Mucosa of stomach (tissue), 1 donor: ENCODE measurements at regions not wholly inside any gene's neighbourhood (a gene's known extent, or its start where the extent isn't known, plus 50 kb on each side); places are given as distances from the start of the nearest gene placed in this dataset.
"Not testable (repeated sequence)": the region's sequence is repeated elsewhere in the genome, so short reads cannot be mapped to it uniquely, and the experiment has no call there.

Experiments
- H3K27me3 ChIP-seq: one replicate; pipeline ENCODE4 v1.7.0; 2013; ENCODE audit warnings: mild to moderate bottlenecking, low read length; ENCODE audit not compliant: control insufficient read depth, insufficient read depth
- H3K36me3 ChIP-seq: one replicate; pipeline ENCODE4 v1.7.0; 2013; ENCODE audit warnings: low read length; ENCODE audit not compliant: control insufficient read depth, insufficient read depth
- H3K4me1 ChIP-seq: one replicate; pipeline ENCODE4 v1.7.0; 2013; ENCODE audit warnings: mild to moderate bottlenecking, low read length; ENCODE audit not compliant: control insufficient read depth, insufficient read depth
- H3K4me3 ChIP-seq: one replicate; pipeline ENCODE4 v1.7.0; 2013; ENCODE audit warnings: low read length
- H3K9ac ChIP-seq: one replicate; pipeline ENCODE4 v1.7.0; 2013; ENCODE audit warnings: mild to moderate bottlenecking, low read length, moderate library complexity
- H3K9me3 ChIP-seq: one replicate; pipeline ENCODE4 v1.7.0; 2013; ENCODE audit warnings: mild to moderate bottlenecking, low read length, moderate library complexity; ENCODE audit not compliant: control insufficient read depth
- donor health status: Pancreatic carcinoma.

GRCh38 chr3:33940736-33941135, 142.3 kb downstream of the PDCD6IP start:
- Histone ChIP-seq H3K4me1 (no peaks in the 10 kb centered on the region), H3K36me3 (no peaks in the 10 kb centered on the region), H3K27me3 (no peaks in the 10 kb centered on the region), H3K4me3 (no peak overlapping the region), H3K9ac (no peak overlapping the region), H3K9me3 (no peaks in the 10 kb centered on the region)

DNA sequence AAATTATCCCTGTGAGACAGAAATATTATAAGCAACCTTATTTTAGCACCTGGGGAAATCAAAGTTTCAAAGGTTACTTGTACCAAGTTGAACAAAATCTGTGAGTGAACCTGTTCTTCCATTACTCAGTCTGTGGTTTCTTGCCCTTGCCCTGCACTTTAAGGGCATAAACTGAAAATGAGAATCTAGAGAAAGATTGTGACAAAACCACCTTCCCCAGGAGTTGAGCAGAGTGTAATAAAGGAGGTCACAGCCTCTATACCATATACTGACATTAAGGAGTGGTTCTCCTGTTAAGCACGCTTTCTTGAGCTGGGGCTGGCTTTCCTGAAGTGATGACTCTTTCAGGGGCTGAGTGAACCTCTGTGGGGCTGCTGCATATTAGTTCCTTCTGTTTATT, 143.4 kb downstream of the PDCD6IP start:
- no peaks in the 10 kb centered on the region for H3K27me3 ChIP-seq
- H3K4me3 ChIP-seq = no peak overlapping the region
- no peaks in the 10 kb centered on the region for H3K4me1 ChIP-seq
- H3K9me3 ChIP-seq = no peaks in the 10 kb centered on the region
- H3K36me3 ChIP-seq = no peaks in the 10 kb centered on the region
- no peak overlapping the region for H3K9ac ChIP-seq

- Histone ChIP-seq H3K9ac (no peak overlapping the region), H3K4me3 (no peak overlapping the region), H3K27me3 (no peaks in the 10 kb centered on the region), H3K36me3 (no peaks in the 10 kb centered on the region), H3K9me3 (no peaks in the 10 kb centered on the region), H3K4me1 (no peaks in the 10 kb centered on the region)
These were observed 144.2 kb downstream of the PDCD6IP start for GRCh38 chr3:33942483-33943150.

DNA sequence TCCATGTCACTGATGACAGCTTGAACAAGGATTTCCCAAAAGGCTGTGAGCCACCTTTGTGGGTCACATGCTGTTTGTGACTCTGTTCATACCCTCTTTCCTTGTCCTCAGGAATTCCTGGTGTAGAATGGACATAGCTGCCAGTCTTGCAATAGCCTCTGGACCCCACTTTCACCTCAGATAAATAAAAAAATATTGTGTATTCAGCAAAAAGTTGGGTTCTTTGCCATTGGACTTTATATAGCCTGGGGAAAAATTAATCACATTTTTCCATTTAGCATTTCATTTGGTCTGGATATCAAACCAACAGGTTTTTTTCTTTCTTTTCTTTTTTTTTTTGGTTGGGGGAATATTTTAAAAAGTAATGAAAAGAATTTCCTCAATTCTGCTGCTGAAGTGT, 144.8 kb downstream of the PDCD6IP start:
- Histone ChIP-seq H3K9ac (no peak overlapping the region), H3K27me3 (no peaks in the 10 kb centered on the region), H3K9me3 (no peaks in the 10 kb centered on the region), H3K36me3 (no peaks in the 10 kb centered on the region), H3K4me3 (no peak overlapping the region), H3K4me1 (no peaks in the 10 kb centered on the region)

GRCh38 chr3:33946612-33947011, 148.2 kb downstream of the PDCD6IP start:
- not testable (repeated sequence) for H3K9me3 ChIP-seq, H3K27me3 ChIP-seq

GRCh38 chr3:33947272-33948195, 149.1 kb downstream of the PDCD6IP start:
- Histone ChIP-seq H3K4me3 (no peak overlapping the region), H3K27me3 (no peaks in the 10 kb centered on the region), H3K4me1 (no peaks in the 10 kb centered on the region), H3K9ac (no peak overlapping the region), H3K36me3 (no peaks in the 10 kb centered on the region), H3K9me3 (no peaks in the 10 kb centered on the region)

More at GRCh38 chr3:33946612-33947011, 148.2 kb downstream of the PDCD6IP start:
- H3K36me3 ChIP-seq, H3K4me1 ChIP-seq, H3K4me3 ChIP-seq, H3K9ac ChIP-seq: not testable (repeated sequence)

DNA sequence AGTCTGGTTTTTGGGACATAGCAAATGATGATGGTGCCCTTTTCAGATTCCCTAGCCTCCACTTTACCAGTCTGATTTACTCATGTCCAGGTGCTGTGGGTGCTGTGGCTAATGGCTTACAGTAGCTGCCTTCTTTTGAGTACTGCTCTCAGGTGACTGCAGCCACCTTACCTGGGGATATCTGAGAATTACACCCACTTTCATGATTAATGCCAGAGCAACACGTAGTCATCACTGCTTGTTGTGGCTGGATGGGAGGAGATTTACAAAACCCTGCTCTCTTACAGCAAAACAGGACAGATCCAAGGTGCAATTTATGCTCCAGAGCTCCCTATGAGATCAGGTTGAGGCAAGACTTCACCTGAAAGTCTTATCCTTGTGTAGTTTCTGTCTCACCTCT, 150.6 kb downstream of the PDCD6IP start:
- H3K36me3 ChIP-seq = no peaks in the 10 kb centered on the region
- no peaks in the 10 kb centered on the region for H3K27me3 ChIP-seq
- no peak overlapping the region for H3K4me3 ChIP-seq
- H3K4me1 ChIP-seq = no peaks in the 10 kb centered on the region
- H3K9ac ChIP-seq = no peak overlapping the region
- H3K9me3 ChIP-seq = no peaks in the 10 kb centered on the region

DNA sequence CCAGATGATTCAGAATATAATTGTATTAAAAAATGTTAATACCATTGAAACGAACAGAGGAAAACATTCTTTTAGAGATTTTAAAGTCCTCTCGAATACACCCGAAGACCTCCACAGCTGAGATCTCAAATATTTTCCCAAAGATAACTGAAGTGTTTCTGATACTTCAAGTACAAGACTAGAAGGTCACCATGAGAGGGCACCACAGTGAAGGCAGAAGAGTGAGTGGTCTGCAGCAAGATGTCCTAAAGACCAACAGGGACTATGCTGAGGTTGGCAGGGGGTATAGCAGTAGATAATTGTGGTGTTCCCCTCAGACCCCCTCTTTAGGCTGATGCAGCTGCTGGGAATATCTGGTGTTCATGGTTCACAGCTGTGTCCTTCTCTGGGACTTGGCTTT, 156.5 kb downstream of the PDCD6IP start:
- H3K27me3 ChIP-seq = no peaks in the 10 kb centered on the region
- H3K9ac ChIP-seq = no peak overlapping the region
- H3K9me3 ChIP-seq = no peaks in the 10 kb centered on the region
- no peaks in the 10 kb centered on the region for H3K36me3 ChIP-seq
- H3K4me3 ChIP-seq = no peak overlapping the region
- no peaks in the 10 kb centered on the region for H3K4me1 ChIP-seq

- H3K36me3 ChIP-seq = no peaks in the 10 kb centered on the region
- H3K27me3 ChIP-seq = no peaks in the 10 kb centered on the region
- H3K9me3 ChIP-seq = no peaks in the 10 kb centered on the region
- H3K4me3 ChIP-seq = no peak overlapping the region
- no peak overlapping the region for H3K9ac ChIP-seq
- no peaks in the 10 kb centered on the region for H3K4me1 ChIP-seq
These were observed 157.8 kb downstream of the PDCD6IP start for GRCh38 chr3:33956206-33956605.

GRCh38 chr3:33956776-33957175, 158.3 kb downstream of the PDCD6IP start:
- Histone ChIP-seq H3K9me3 (no peaks in the 10 kb centered on the region), H3K36me3 (no peaks in the 10 kb centered on the region), H3K4me3 (no peak overlapping the region), H3K27me3 (no peaks in the 10 kb centered on the region), H3K9ac (no peak overlapping the region), H3K4me1 (no peaks in the 10 kb centered on the region)

GRCh38 chr3:33957176-33957575, 158.7 kb downstream of the PDCD6IP start:
- Histone ChIP-seq H3K9me3 (no peaks in the 10 kb centered on the region), H3K36me3 (no peaks in the 10 kb centered on the region), H3K9ac (no peak overlapping the region), H3K4me3 (no peak overlapping the region), H3K27me3 (no peaks in the 10 kb centered on the region), H3K4me1 (no peaks in the 10 kb centered on the region)

DNA sequence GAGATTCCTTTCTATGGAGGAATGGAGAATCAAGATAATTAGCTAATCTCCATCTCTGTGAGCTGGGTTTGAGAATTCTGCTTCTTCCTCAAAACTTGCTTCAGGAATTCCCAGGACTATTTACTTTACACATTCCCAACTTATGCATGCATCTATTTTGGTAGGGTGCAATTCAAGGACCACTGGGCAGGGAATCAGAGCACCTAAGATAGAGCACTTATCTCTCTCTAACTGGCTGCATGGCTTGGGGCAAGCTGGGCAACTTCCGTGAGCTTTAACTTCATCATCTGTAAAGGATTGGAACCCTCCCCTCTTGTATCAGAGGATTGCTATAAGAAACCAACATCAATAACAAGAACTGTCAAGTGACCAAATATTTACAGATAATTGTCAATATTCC, 160.2 kb downstream of the PDCD6IP start:
- Histone ChIP-seq H3K9me3 (no peaks in the 10 kb centered on the region), H3K4me3 (no peak overlapping the region), H3K36me3 (no peaks in the 10 kb centered on the region), H3K4me1 (no peaks in the 10 kb centered on the region), H3K27me3 (no peaks in the 10 kb centered on the region), H3K9ac (no peak overlapping the region)
